IPS DF 4.7 (cell line): ENCODE measurements at regions not wholly inside any gene's neighbourhood (a gene's known extent, or its start where the extent isn't known, plus 50 kb on each side); places are given as distances from the start of the nearest gene placed in this dataset.

ENCODE experiments used
- DNase-seq: peaks from one replicate; pipeline ENCODE4 v3.0.0-alpha.2; 2013; ENCODE audit warnings: low spot score; ENCODE audit errors: extremely low read depth

DNA sequence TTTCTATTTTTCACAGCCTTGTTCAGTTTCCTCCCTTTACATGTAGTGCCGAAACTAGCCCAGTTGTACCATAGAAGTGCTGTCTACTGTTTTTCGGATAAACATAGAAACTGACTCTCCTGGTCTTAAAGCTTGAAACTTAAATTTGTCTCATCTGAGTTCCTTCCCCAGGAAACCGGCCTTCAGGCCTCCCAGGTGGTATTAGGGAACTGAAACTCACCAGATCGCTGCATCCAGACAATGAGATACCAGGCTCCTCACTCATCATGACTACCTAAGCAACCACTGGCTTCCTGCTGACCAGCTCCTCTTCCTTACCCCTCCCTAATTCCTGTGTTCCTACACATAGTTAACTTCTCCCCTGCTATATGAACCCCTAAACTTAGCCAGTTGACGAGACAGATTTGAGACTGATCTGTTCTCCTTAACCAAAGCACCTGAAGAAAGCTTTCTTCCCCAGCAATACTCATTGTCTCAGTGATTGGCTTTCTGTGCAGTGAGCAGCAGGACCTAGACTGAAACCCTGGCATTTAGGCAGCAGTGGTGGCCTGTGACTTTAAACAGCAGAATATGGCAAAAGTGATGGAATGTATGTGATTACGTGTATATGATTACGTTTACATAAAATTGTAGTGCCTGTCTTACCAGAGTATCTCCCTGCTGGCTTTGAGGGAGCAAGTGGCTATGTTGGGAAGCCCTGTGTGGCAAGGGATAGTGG lies 959.1 kb upstream of the LCORL start:
- no peak for DNase-seq

- no peak for DNase-seq
Measured at GRCh38 chr4:18976884-18977283, 955.3 kb upstream of the LCORL start.

DNA sequence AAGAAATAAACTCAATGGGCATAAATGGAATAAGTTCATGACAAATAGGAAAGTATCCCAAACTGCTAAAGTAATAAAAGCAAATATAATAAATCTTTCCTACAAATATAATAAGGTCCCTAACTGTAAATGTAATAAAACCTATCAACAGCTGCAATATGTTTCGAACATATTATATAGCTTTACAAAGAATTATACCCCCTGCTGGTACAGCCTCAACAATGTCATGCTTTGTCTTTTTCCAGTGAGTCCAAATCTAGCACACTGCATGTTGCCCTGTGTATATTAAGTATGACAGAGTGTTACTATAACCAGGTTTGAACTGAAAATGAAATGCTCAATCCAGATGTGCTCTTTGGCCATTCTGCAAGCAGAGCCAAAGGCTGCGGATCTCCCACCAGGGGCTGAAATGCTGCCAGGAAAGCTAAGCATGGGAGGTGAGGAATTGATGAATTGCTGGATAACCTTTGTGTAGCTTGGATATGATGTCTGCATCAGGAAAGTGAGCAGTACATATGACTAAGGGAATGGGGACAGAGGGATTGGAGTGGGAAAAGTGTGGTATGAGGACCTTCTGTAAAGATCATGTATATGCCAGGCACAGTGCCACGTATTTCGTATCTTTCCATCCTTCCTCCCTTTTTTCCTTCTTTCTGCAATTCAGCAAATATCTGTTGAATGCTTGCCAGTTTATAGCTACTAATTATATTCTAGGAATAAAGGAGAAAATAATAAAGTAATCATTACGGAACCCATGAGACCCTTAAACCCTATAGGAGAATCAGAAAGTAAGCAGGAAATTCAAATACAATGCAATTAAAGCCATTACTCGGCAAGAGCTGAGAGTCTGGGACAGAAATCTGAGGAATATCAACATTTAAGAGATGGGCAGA lies 954.6 kb upstream of the LCORL start:
- no peak for DNase-seq

DNA sequence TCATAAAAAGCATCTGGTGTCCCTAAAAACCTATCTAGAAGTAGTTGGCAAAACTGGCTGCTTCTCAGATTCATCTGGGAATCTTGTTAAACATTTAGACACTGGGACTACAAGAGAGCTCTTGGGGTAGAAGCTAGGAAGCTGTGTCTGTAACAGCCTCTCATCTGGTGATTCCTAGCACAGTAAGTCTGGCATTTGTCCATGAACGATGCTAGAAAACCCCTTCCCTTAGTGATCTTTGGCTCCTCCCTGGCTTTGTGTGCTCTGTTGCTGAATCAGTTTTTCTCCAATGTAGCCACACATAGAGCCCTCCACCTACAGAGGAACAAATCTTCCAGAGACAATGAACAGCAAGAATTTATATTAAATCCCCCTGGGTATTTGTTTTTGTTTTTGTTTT lies 951.7 kb upstream of the LCORL start:
- DNase-seq, result no peak

- peak; percentile 19 for DNase-seq
Measured at GRCh38 chr4:18961879-18962278, 940.3 kb upstream of the LCORL start.

GRCh38 chr4:18961266-18961665 lies 939.7 kb upstream of the LCORL start:
- DNase-seq, result no peak

GRCh38 chr4:18957716-18958115 lies 936.2 kb upstream of the LCORL start:
- no peak for DNase-seq

- no peak for DNase-seq
Measured at GRCh38 chr4:18954538-18954937, 933.0 kb upstream of the LCORL start.

- DNase-seq, result no peak
Measured at GRCh38 chr4:18953613-18954012, 932.1 kb upstream of the LCORL start.

DNA sequence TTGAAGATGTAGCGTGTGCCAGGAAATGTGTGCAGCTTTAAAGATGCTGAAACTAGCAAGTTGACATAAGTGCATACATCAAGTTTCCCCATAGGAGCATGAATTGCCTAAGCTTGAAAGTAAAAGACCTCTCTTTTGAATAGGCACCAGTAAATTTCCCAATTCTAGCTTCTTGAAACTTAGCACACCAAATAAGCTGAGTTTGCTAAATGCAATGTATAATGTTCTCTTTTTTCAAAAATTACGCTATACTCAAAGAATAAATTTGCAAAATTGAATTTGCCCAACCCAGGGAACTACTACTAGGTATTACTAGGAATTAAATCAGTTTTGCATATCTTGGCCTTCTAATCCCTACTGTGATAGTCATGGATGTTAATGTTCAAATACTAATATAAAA lies 923.9 kb upstream of the LCORL start:
- DNase-seq, result no peak

- no peak for DNase-seq
Measured at GRCh38 chr4:18942874-18943273, 921.3 kb upstream of the LCORL start.

DNA sequence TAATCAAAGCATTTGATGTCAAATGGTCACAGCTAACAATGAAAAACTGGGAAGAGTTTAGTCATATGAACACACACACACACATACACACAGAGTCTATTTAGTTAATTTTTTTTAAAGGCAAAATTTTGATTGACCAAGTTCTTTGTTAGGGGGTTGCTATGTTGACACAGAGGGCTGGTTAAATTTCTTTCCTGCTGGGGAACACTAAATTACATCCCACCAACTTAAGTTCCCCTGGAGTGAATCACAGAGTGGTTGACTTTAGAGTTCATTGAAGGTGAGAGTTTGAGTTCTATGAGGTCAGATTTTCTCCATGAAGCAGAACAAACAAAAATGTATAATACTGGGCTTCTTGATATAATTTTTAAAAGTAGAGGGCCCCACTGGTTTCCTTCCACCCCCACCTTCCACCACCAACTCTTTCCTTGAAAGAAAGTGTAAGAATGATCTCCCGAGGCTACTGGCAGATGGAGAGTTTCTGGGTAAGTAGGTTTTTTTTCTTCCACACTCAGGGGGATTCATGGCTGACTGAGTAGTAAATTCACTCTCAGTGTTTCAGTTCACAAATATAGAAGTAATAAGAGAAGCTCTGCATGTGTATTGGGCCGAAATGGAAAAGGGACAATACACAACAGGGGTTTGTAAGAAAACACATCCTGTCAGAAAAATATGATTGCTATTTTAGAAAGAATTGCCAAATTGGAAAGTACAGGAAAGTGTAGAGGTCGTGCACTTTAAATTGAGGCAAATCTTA lies 917.0 kb upstream of the LCORL start:
- no peak for DNase-seq

DNA sequence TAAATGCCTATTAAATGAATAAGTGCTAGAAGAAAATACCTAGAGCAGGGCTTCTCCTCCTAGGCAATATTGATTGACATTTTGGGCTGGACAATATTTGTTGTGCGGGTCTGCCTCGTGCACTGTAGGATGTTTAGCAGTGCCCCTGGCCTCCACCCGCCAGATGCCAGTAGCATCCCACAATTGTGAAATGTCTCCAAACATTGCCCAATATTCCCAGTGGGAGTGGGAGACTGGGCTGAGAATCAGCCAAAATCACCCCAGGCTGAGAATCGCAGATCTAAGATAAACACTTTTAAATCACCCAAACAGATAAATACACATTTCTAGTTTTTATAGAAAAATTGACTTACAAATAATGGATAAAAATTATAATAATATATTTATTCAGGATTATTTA lies 916.2 kb upstream of the LCORL start:
- no peak for DNase-seq

- DNase-seq, result no peak
Measured at GRCh38 chr4:18937080-18937479, 915.5 kb upstream of the LCORL start.

DNA sequence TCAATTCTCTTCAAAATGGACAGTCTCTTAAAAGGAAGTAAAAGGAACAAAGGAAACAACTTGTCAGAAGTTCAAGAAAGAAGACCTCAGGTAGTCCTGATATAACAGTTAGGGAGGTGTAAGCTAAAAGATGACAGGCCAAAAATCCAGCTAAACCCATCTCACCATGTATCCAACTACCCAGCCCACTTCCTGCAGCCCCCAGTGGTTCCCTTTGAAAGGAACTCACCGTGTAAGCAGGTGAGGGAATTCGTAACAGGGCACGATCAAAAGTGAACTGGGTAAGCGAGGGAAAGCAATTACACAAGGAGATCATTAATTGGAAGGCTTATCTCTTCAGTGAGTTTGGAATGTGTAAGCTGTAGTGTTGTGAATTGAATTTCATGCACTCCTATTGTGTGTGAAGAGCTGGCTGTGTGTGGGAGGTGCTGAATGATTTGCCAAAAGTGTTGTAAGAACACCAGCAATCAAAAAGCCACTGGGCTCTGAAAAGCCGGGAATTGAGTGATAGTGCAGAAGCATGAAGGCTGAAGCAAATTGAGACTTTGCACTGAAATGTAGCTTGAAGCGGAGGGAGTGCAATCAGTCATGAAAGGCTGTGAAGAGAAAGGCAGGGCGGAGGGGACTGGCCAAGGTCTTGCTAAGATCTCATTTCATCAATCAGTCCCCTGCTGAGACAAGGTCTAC lies 914.2 kb upstream of the LCORL start:
- no peak for DNase-seq

GRCh38 chr4:18934197-18934596 lies 912.6 kb upstream of the LCORL start:
- no peak for DNase-seq

DNA sequence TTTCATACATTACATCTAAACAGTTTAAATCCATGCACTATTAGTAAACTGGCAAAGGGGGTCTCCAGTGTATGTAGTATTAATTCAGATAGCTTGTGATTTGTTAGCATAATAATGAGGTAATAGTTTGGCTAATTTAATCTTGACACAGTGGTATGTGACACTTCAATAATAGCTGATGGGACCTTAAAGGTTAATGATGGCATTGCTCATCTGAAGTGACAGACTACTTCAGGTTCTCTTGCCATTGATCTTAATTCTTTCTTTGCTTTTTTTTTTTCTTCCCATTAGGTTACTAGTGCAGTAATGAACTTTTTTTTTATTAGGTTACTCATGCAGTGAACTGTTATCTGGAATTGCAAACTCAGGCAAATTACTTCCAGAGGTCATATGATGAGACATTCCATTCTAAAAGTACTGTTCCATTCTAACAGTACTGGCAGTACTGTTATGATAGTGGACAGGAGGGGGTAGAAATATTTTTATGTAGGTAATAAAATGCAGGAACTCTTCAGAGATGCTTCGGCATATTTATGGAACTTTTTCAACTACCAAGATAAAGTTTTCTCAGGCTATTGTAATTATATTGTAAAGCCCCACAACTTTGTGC lies 911.3 kb upstream of the LCORL start:
- no peak for DNase-seq

DNA sequence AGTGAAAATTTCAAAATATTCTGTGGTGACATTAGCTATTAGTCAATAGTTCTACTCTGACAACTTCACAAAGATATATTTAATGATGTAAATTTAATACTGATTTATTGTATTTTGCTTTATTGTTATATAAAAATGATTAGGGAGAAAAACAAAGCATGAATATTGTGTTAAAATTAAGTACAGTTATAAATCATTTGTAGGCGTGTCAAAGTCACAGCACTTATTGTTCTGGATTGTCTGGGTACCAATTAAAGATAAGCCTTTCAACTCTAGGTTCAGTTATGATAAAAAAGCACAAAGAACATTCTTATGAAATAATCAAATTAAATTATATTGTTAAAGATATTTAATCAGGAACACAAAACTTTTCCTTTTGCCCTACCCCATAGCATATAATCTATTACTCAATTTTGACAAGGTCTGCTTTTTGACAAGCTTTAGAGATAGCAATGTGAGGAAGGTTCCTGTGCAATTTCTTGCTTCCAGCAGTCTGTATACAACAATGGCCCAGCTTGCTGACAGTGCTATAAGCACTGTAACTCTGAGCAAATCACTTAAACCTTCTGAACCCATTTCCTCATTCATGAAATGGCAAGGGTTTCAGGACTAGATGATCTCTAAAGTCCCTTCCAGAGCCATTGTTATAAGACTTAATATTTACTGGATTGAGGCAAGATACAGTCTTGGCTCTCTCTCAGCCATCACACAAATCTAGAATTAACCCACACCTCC lies 910.3 kb upstream of the LCORL start:
- DNase-seq, result no peak

DNA sequence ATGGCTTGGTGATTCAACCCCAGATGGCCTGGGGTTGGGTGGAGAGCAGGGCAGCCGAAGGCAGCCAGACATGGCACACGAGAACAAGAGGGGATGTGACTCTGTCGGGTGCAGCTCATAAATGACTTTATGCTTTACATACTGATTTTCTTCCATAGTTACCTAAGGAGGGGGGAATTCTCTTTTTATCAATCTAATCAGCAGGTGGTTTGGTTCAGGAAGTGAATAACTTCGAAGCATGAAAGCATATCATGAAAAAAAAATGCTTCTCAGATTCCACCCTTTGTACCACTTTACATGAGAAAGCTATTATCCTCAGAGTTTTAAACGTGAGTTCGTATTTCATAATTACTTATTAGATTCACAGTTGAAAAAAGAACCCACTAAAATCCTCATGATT lies 908.9 kb upstream of the LCORL start:
- no peak for DNase-seq

GRCh38 chr4:18923496-18924161 lies 902.1 kb upstream of the LCORL start:
- no peak for DNase-seq
